Umbilical cord (tissue), 1 donor: ENCODE measurements at regions not wholly inside any gene's neighbourhood (a gene's known extent, or its start where the extent isn't known, plus 50 kb on each side); places are given as distances from the start of the nearest gene placed in this dataset.
"Not testable (repeated sequence)": the region's sequence is repeated elsewhere in the genome, so short reads cannot be mapped to it uniquely, and the experiment has no call there.

ENCODE experiments used
- DNase-seq: peaks from one replicate; pipeline ENCODE4 v3.0.0-alpha.2; 2015; ENCODE audit warnings: low spot score

DNA sequence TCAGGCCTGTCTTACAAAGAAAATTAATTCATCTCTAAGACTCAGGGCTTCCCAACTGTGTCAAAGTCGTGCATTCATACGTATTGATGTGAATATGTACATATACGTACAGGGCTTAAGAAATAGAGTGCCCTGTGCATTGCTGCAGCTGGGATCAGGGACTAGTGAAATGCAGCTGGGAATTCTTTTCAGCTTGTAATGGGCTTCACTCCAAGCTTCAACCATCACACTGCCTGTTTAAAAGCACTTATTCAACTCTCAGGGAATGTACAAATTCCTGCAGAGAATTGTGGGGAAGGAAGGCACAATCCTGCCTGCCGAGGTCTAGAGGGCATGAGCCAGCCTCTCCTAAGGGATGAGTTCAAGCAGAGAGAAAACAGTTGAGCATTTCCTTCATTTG is 59.6 kb upstream of the MAN2A1 start:
- peak; percentile 82 for DNase-seq

DNA sequence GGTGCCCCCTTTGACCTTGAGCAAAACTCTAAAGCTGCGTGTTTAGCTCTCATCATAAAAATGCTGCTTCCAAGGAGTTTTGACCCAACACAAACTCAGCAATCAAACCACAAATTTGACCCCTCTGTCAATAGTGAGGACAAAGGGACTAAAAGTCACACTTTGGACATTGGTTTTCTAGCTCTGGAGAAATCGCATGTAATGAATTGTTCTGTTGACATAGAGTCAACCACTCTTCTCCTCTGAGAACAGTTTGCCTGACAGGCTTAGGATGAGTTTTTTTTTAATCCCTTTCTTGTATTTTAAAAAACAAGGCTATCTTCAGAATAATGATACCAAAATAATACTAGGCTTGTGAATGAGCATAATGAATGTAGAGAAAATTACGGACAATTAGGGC is 61.1 kb upstream of the MAN2A1 start:
- no peak for DNase-seq

- DNase-seq = not testable (repeated sequence)
Observed at GRCh38 chr5:109621266-109621665, 68.5 kb upstream of the MAN2A1 start.

GRCh38 chr5:109620651-109621050 is 69.1 kb upstream of the MAN2A1 start:
- DNase-seq = no peak

DNA sequence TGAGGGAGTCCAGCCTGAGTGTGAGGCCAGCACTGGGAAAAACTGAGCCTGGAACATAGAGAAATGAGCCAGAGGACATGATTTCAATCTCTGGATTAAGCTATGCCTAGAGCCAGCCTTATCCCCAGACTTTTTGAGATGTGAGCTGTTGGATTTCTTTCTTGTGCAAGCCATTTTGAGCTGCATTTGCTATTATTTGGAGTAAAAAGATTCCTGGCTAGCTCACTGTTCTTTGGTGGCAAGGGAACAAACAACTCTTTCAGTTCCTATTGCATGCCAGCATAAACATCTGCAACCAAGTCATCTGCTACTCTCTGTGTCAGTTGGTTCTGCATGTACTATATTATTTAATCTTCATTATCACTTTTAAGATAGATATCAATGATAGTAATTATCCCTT is 70.1 kb upstream of the MAN2A1 start:
- peak; percentile 56 for DNase-seq

- no peak for DNase-seq
Observed at GRCh38 chr5:109619021-109619460, 70.7 kb upstream of the MAN2A1 start.

DNA sequence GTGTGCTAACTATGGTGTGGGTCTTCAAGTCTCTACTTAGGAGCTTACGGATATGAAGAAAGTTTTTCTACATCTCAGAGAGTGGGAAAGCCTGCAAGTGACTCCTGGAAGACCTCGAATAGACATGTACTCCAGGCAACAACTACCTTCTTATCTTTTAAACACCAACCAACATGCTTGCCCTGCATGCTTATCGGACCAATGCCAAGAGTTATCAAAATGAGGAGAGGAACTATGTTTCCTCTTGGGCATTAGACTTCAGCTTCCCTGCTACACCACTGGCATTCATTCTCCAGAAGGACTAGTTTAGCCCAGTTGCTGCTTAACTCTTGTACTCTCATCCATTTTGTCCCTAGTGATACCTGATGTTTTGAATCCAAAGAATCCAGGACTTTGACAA is 74.7 kb upstream of the MAN2A1 start:
- no peak for DNase-seq

DNA sequence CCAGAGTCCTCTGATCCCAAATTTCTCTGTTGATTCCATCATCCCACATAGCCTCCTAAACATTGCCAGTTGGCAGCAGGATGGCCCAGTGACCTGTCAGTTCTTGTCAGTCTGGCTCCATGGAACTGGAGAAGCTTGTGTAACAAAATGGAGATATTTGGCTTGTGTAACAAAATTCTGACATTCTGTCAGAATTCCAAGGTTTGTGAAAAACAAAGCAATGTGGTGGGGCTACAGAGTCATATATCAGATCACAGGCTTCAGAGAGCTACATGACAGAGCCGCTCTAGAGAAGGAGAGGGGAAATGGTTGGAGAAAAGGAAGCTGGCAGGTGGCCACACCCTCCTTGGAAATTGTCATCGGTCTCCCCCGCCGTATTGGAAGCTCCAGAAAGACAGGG is 75.4 kb upstream of the MAN2A1 start:
- no peak for DNase-seq

- no peak for DNase-seq
Observed at GRCh38 chr5:109612278-109612905, 77.3 kb upstream of the MAN2A1 start.

DNA sequence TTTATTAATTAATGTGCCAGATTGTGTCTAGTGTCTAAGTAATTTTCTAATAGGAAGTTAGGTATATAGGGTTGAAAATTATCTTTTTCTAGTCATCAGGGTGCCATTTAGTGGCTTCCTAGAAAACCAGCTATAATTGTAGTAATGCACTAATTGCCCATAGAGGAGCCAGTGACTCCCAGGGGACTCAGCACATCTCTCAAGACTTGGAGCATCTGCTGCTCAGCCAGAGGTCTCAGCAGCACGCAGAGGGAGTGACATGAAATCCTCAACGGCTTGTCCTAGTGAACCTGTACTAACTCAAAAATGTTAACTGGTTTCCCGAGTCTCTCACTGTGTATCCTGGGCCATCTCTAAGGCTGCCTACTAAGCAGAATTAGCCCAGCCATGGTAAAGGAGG is 78.2 kb upstream of the MAN2A1 start:
- DNase-seq = no peak

DNA sequence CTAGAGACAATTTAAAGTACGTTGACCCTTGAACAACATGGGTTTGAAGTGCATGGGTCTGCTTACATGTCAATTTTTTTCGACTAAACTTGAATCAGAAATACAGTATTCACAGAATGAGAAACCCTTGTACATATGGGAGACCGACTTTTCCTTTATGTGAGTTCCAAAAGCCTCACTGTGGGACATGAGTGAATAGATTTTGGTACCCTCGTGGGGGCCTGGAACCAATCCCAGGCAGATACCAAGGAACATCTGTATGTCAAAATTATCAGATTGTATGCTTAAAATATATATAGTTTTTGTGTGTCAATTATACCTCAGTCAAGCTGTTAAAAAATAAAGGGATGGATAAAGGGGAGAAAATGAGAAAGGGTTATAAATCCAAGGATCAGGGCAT is 78.7 kb upstream of the MAN2A1 start:
- no peak for DNase-seq

GRCh38 chr5:109610581-109610980 is 79.1 kb upstream of the MAN2A1 start:
- no peak for DNase-seq

DNA sequence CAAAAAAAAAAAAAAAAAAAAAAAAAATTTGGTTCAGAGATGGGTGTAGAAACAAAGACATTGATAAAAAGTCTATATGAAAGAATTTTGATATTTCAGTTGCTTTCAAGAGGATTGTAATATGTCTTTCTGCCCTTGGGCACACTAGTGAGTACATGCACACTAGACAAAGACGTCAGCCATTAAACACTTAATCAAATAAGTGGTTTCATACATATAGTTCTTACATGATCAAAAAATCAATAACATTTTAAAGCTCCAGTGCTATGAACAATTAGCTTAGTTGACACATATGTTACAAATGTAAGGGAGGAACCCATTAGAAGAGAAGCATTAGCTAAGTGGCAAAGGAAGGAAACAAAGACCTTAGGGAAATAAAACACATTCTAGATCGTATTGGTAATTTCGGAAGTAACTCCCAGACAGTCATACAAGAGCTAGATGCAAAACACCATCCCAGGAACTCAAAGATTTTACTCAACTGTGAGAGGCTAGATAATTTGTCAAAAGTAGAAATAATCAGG is 84.5 kb upstream of the MAN2A1 start:
- no peak for DNase-seq

- DNase-seq = no peak
Observed at GRCh38 chr5:109604758-109605157, 85.0 kb upstream of the MAN2A1 start.

DNA sequence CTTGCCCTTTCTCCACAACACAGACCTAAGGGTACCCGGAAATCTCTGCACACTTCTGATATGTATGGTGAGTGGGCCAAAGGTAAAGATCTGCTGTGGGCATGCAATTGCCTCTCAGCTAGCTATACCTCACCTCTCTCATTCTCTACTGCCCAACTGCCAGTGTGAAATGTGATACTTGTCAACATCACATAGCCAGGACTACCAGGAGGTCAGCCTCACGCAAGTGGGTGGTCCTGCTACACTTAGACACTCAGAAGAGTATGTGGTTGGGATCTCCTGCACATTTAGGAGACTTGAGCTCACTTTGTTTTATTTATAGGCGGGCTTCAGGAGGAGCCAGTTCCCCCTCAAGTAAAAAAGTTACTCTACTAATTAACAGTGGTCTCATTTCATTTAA is 88.0 kb upstream of the MAN2A1 start:
- no peak for DNase-seq

GRCh38 chr5:109597893-109598292 is 91.8 kb upstream of the MAN2A1 start:
- DNase-seq = no peak

- DNase-seq = no peak
Observed at GRCh38 chr5:109594217-109594616, 95.5 kb upstream of the MAN2A1 start.

DNA sequence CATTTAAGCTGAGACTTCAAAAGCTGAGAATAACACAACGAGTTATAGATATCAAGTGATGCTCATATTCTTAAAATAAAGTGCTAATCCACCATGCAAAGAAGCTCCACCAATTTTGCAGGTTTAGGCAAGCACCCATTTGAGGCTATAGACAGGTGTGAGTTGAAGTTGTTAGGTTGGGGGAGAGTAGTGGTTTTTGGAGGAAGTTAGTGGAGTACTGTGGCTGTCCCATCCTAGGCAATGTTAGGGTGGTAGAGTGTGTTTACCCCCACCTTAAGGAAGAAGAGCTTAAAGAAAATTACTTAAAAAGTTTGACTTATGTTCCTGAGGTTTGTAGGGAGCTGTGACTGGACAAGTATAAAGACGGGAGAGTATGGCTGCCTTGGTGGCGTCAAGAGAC is 98.9 kb upstream of the MAN2A1 start:
- no peak for DNase-seq

DNA sequence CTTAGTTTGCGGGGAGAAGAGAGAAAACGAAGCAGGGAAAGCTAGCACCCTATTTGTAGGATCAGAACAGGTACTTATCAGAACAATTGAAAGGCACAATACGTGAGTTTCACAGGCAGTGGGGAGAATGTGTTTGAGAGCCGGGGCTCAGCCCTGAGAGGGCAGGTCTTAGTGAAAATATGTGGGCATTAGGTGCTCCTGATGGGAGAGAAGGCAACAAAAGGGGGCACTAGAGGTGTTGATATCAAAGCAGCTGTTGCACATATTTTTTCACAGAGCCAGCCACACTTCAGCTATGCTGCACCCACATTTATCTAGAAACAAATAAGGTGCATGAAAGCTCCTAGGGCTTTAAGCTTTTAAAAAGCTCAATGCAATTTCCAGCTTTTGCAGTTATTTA is 99.7 kb upstream of the MAN2A1 start:
- DNase-seq = no peak

DNA sequence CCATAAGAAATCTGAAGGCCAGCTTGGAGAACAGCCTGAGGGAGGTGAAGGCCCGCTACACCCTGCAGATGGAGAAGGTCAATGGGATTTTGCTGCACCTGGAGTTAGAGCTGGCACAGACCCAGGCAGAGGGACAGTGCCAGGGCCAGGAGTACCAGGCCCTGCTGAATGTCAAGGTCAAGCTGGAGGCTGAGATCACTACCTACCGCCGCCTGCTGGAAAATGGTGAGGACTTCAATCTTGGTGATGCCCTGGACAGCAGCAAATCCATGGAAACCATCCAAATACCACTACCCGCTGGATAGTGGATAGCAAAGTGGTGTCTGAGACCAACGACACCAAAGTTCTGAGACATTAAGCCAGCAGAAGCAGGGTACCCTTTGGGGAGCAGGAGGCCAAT is 100.5 kb upstream of the MAN2A1 start:
- DNase-seq = no peak

GRCh38 chr5:109588281-109589035 is 101.3 kb upstream of the MAN2A1 start:
- no peak for DNase-seq

DNA sequence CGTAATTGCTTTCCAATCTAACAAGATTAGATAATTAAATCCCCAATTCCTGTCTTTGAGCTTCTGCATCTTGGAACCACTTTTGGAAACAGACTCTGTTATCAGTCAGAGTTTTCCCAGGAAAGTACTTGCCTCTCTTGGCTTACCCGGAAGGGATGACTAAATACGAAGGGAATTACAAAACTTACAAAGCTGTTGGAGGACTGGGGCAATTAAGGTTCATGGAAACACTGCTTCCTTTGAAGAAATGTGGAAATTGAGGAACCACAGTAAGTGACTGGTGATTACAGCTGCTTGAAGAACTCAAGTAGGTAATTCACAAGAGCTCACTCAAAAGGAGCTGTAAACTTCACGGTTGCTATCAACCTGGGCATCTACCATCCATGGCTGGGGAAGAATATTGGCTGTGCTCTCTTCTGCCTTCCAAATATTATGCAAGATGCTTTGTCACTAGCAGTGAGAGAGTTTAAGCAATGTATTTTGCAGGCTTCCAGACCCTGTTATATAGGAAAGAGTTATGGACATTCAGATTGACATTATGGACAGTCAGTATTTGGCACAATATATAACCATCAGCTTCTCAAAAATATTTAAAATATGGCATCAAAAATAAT is 104.6 kb upstream of the MAN2A1 start:
- DNase-seq = peak; percentile 29

GRCh38 chr5:109580225-109580624 is 109.5 kb upstream of the MAN2A1 start:
- DNase-seq = peak; percentile 29
